HT1080 (cell line): ENCODE measurements at regions not wholly inside any gene's neighbourhood (a gene's known extent, or its start where the extent isn't known, plus 50 kb on each side); places are given as distances from the start of the nearest gene placed in this dataset.
A peak's percentile ranks its signal among the peaks of the same experiment; 100 is the strongest.
"Not testable (repeated sequence)": the region's sequence is repeated elsewhere in the genome, so short reads cannot be mapped to it uniquely, and the experiment has no call there.

ENCODE experiments used
- DNase-seq: peaks from one replicate; pipeline ENCODE4 v3.0.0-alpha.2; 2015; ENCODE audit warnings: low read depth

GRCh38 chr2:172284209-172284608 is 143.2 kb upstream of the ITGA6 start:
- DNase-seq: no peak

DNA sequence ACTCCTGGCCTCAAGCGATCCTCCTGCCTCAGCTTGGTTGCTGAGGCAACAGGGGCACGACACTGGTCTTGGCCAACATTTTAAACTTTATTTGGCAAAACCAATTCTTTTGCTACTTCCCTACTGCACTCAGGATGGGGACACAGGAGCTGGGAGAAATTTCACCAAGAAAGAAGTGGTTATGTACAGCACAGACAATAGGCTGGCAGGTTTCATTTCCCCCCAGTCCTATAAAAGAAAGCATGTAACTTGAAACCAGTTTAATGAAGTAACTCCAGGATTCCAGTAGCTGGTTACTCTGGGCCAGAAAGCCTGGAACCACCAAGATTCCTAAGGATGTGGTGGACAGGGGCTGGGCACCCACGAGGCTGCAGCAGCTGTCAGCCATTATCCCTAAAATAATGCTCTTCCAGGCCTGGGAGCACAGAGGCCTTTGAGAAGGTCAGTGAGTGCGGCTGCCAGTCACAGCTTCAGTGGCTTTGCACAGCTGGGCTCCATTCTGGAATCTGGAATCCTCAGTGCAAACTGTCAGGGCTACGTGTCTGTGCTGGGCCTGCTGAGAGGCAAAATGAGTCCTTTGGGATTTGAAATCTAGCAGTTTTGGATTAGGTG is 142.3 kb upstream of the ITGA6 start:
- peak; percentile 79 for DNase-seq

- no peak for DNase-seq
Measured at GRCh38 chr2:172285760-172286159, 141.6 kb upstream of the ITGA6 start.

DNA sequence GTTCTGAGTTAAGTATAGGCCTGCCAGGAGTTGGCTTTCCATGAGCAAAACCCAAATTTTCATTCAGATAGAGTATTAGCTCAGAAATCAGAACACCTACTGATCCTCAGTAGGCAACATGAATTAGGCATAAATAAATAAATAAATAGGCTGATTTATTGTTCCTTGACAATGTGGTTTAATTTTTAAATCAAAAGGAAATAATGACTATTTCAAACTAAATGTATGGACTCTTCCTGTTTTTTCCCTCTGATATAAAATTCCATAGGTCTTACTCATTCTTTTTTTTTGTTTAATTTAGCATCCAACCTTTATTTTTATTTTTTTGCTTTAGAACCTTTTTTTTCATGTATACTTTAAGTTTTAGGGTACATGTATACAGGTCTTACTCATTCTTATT is 140.2 kb upstream of the ITGA6 start:
- DNase-seq: no peak

GRCh38 chr2:172287605-172288315 is 139.6 kb upstream of the ITGA6 start:
- DNase-seq: no peak

GRCh38 chr2:172288603-172289002 is 138.8 kb upstream of the ITGA6 start:
- peak; percentile 80 for DNase-seq

GRCh38 chr2:172293952-172294351 is 133.4 kb upstream of the ITGA6 start:
- DNase-seq: no peak

GRCh38 chr2:172294983-172295382 is 132.4 kb upstream of the ITGA6 start:
- no peak for DNase-seq

DNA sequence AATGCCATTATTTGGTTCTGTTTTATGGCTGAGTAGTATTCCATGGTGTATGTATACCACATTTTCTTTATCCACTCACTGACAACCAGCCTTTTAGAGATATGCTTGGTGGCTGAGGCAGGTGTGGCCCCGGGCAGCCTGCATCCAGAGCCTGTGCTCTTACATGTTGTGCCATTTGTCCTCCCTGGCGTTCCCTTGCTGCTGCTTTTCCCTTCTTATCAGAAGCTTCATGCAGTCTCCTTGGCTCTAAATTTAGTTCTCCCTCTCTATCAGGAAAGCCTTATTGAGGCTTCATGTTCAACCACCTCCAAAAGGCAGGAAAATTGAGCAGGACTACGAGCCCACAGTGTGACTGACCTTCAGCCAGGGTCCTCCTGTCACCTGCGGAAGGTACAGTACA is 131.7 kb upstream of the ITGA6 start:
- no peak for DNase-seq

- no peak for DNase-seq
Measured at GRCh38 chr2:172296267-172297046, 130.9 kb upstream of the ITGA6 start.

GRCh38 chr2:172297531-172297930 is 129.9 kb upstream of the ITGA6 start:
- DNase-seq: no peak

DNA sequence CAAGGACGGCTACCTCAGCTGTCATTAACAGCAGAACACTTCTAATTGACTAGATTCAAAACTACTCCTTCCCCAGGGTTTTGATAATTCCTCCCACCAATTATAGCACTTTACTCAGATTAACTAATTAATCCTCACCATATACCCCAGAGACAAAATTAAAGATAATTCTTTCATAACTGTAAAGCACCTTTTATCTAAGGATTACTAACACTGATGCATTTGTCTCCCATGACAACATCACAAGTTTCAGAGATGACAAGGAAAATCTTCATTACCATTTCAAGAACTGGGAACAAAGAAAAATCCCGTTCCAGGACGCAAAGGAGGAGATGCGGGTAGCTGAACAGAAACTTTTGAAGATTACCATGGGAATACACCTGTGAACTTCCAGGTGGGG is 129.4 kb upstream of the ITGA6 start:
- DNase-seq: no peak

DNA sequence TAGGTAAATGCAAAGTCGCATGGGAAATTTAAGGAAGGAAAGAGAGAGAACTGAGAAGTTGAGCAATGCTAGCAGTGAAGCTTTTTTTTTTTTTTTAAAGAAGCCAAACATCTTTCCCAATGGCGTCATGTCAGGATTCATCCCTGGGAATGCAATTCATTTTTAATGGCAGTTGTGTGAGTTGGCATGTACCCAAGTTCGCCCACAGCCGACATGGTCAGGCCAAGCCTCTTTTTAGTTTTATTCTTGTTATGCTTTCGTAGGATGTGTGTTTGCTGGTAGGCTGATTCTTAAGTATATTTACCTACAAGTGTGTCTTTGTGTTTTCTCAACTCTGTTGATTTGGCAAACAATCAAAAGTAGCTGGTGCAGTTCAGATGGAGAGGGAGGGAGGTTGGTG is 127.6 kb upstream of the ITGA6 start:
- DNase-seq: peak; percentile 42

DNA sequence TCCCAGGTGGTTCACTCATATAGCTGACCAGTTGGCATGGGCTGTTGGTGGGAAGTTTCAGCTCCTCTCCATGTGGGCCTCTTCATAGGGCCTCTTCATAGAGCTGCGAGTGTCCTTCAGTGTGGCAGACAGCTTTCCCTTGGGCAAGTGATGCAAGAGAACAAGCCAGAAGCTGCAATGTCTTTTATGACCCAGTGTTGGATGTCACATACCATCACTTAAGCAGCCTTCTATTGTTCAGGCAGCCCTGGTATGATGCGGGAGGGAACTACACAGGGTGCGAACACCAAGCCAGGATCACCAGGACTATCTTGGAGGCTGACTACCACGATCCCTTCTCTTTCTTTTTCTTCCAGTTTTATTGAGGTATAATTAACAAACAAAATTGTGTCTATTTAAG is 126.5 kb upstream of the ITGA6 start:
- DNase-seq: no peak

GRCh38 chr2:172305066-172305465 is 122.3 kb upstream of the ITGA6 start:
- no peak for DNase-seq

DNA sequence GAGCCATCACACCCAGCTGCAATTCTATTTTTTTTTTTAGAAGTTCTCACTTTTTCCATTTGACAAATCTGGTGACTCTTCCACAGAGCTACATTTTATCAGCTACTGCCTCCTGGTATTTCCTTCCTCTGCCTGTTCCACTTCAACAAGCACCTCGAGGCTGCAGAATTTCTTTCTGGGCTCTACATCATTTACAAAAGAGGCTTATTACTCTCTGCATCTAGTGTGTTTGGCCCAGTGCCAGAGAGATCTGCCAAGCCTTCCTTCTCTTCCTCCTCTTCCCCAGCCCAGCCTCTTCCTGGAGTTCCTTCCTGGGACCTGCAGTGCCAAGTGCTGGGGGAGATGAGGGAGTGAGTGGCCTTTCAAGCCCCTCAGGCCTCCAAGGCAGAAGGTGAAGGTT is 119.6 kb upstream of the ITGA6 start:
- peak; percentile 43 for DNase-seq

DNA sequence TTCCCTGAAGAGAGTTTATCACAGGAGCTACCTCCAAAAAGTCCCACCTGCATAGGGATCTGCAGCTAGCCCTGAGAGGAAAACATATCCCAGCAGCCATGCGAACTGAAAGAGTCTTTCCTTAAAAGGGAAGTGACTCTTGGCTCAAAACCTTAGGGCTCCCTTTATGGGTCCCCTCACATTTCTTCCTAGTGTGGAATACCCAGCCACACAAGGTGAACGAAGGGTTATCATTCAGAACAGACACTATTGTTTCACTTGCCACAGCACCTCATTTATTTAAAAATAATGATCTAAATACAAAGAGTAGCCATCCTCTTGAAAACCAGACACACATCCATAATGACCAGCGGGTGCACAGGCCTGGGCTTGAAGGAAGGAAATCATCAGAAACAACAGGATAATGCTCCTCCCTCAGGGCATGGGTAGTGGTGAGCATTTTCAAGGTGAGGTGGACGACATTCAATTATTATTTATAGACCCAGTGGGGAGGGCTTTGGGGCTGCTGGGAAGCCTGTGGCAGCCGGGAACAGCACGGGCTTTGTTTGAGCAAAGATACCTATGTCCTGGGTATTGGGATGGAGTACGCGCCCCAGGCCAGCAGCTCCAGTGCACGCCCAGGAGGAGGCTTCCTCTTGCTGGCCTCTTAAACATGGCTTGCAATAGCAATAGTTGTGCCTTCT is 119.0 kb upstream of the ITGA6 start:
- no peak for DNase-seq

DNA sequence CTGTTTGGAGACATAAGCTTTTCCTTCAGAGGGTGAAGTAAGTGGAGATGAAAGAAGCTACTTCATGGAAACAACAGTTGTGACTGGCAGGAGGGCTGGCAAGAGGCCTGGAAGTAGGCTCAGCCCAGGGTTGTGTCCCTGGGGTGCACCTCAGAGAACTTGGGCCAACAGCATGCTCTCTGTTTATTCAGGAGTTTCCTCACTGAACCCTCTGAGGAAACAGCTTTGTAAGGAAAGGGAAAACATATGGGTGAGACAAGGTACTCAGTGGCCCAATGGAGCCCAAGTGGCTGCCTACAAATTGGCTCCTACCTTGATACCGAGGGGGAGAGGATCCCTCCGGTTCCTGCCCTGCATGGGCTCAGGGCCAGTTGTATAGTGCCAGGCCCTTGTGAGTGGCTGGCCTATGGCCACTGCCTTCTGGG is 115.5 kb upstream of the ITGA6 start:
- no peak for DNase-seq

DNA sequence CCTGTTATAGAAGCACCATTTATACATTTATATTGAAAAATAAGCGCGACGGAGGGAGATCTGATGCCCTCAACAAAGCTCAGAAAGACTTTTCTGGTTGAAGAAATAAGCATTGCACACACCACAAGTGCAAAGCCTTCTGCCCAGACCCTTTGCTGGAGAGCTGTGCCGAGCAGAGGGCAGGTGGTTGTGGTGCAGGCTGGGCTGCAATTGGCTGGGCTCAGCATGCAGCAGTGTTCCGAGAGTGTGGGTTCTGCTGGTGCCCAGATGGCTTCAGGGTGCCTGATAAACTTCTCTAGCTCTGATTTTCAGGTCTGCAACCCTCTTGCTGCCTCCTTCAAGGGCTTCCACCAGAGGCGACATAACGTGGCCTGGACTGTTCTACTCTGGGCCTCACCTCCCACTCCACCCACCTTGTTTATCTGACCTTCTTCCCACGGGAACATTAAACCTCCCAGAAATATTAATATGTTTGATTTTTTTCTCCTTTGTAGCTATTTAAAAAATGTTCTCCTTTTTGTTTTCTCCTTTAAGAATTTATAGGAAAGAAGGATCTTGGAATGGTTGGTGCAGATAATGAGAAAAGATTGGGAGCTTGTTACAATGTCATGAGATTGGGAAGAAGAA is 113.6 kb upstream of the ITGA6 start:
- no peak for DNase-seq

DNA sequence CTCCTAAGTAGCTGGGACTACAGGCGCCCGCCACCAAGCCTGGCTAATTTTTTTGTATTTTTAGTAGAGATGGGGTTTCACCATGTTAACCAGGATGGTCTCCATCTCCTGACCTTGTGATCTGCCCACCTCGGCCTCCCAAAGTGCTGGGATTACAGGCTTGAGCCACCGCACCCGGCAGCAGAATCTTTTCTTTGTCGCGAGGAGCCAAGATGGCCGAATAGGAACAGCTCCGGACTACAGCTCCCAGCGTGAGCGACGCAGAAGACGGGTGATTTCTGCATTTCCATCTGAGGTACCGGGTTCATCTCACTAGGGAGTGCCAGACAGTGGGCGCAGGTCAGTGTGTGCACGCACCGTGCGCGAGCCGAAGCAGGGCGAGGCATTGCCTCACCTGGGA is 112.3 kb upstream of the ITGA6 start:
- not testable (repeated sequence) for DNase-seq

- no peak for DNase-seq
Measured at GRCh38 chr2:172322049-172322448, 105.3 kb upstream of the ITGA6 start.

- DNase-seq: no peak
Measured at GRCh38 chr2:172323256-172323655, 104.1 kb upstream of the ITGA6 start.
